Activated naive CD4-positive, alpha-beta T cell treated with anti-CD3 and anti-CD28 coated beads, Interleukin-2, amount 50 U/mL, for 72 hours (primary cell): ENCODE measurements at regions not wholly inside any gene's neighbourhood (a gene's known extent, or its start where the extent isn't known, plus 50 kb on each side); places are given as distances from the start of the nearest gene placed in this dataset.

Experiments used
- ATAC-seq, 2 donors: fragments of 150-1000 bp; cut with Tn5 transposase; 2 replicates each; pipeline ENCODE4 v1.10.0; 2021; ENCODE audit warnings: mild to moderate bottlenecking in 2 of 2, moderate library complexity in 2 of 2
- DNase-seq, 2 donors: peaks; one replicate each; pipeline ENCODE4 v3.0.0; 2021 to 2022; ENCODE audit warnings: low spot score in 2 of 2
- H3K27ac Mint-ChIP-seq, 2 donors: one replicate each; pipeline ENCODE4 v1.8.0; 2022; ENCODE audit warnings: mild to moderate bottlenecking in 2 of 2, mixed read lengths in 2 of 2
- H3K36me3 Mint-ChIP-seq, 2 donors: one replicate each; pipeline ENCODE4 v1.8.0; 2022; ENCODE audit warnings: mixed read lengths in 2 of 2
- H3K9me3 Mint-ChIP-seq, 2 donors: one replicate each; pipeline ENCODE4 v1.8.0; 2022; ENCODE audit warnings: mixed read lengths in 2 of 2

GRCh38 chr15:88738796-88739195 is 64.4 kb upstream of the ACAN start:
- no peak overlapping the region for H3K27ac Mint-ChIP-seq
- H3K9me3 Mint-ChIP-seq = no peaks in the 10 kb centered on the region
- H3K36me3 Mint-ChIP-seq = peaks cover 0 to 5% of the 10 kb centered on the region in 2 donors
- DNase-seq = no peak
- ATAC-seq = no peak

- peaks cover 0 to 5% of the 10 kb centered on the region in 2 donors for H3K36me3 Mint-ChIP-seq
- no peak overlapping the region for H3K27ac Mint-ChIP-seq
- H3K9me3 Mint-ChIP-seq = no peaks in the 10 kb centered on the region
- ATAC-seq = no peak
- no peak for DNase-seq
Observed at GRCh38 chr15:88739541-88739940, 63.7 kb upstream of the ACAN start.

DNA sequence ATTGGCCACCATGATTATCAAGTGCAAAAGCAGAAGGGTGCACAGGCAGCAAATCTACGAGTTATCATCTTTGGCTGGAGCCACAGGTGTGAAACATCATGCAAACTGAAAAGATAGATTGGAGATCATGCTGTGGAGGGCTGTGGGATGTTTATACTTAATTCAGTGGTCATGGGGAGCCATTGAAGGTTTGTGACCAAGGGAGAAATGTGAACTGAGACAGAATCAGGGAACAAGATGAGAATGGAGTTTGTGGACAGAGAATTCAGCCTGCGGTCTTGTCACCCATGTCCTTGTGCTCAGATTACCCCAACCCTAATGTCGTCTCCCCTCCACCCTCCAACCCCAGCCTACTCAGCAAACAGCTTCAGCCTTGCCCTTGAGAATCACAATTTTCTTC is 62.9 kb upstream of the ACAN start:
- Mint-ChIP-seq H3K36me3 (peaks cover 0 to 5% of the 10 kb centered on the region in 2 donors), H3K27ac (no peak overlapping the region), H3K9me3 (no peaks in the 10 kb centered on the region)
- DNase-seq = no peak
- no peak for ATAC-seq

DNA sequence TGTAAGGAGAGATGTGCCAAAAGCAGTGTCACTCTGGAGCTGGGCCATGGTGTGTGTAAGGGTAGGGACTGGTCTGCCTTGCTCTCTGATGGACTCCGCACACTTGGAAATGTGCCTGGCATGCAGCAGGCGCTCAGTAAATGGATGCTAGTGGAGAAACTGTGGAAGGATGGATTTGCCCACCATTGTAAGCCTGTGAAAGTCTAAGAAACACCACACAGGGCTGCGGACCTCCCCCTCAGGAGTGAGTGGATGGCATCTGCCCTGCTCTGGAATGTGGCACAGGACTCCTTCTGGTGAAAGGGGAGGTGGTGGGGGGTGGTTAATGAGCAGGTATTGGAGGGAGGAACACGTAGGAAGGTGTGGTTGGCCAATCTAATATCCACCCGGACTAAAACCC is 62.2 kb upstream of the ACAN start:
- H3K36me3 Mint-ChIP-seq = peaks cover 0 to 5% of the 10 kb centered on the region in 2 donors
- H3K27ac Mint-ChIP-seq = no peak overlapping the region
- ATAC-seq (no peak), DNase-seq (no peak)
- H3K9me3 Mint-ChIP-seq = no peaks in the 10 kb centered on the region

GRCh38 chr15:88741671-88742070 is 61.6 kb upstream of the ACAN start:
- peaks cover 0 to 5% of the 10 kb centered on the region in 2 donors for H3K36me3 Mint-ChIP-seq
- DNase-seq = no peak
- no peak for ATAC-seq
- H3K9me3 Mint-ChIP-seq = no peaks in the 10 kb centered on the region
- no peak overlapping the region for H3K27ac Mint-ChIP-seq

DNA sequence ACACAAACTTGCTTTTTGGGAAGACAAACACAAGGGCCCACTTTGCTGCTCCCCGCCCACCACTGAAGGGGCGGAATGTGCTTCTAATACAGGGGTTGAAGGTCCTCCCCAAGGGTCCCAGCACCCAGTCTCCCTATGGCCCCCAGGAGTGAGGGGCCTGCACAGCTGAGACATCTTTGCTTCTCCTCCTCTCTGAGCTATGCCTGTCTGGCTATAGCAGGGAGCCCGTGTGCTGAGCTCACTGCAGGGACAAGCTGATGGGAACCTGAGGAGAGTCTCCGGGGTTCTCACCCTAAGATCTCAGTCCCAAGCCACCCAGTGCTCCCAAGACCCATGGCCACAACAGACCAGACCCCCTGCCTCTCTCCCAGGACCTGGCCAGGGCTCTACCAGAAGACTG is 61.1 kb upstream of the ACAN start:
- no peaks in the 10 kb centered on the region for H3K36me3 Mint-ChIP-seq
- DNase-seq = no peak
- no peak for ATAC-seq
- H3K9me3 Mint-ChIP-seq = no peaks in the 10 kb centered on the region
- H3K27ac Mint-ChIP-seq = no peak overlapping the region

DNA sequence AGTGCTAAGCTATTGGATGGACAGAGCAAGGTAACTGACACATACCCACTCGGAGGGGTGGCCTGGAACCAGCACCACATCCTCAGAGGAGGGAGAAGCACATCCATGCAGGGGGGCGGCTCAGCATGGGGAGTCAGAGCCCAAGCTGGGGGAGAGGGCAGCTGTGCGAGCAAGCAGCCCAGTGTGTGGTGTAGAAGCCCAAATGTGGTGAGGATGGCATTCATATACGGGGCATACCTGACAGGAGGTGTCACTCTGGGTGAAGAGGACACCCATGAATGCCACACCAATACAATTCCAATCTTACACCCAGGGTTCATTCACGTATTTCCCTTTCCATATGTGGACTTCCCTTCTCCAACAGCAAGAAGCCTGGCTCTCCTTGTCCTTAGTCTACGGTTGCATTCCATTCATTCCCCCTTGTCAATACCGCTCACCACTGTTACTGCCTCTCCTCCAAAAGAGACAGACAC is 58.7 kb upstream of the ACAN start:
- Mint-ChIP-seq H3K9me3 (no peaks in the 10 kb centered on the region), H3K27ac (no peak overlapping the region), H3K36me3 (no peaks in the 10 kb centered on the region)
- ATAC-seq = no peak
- DNase-seq = no peak

DNA sequence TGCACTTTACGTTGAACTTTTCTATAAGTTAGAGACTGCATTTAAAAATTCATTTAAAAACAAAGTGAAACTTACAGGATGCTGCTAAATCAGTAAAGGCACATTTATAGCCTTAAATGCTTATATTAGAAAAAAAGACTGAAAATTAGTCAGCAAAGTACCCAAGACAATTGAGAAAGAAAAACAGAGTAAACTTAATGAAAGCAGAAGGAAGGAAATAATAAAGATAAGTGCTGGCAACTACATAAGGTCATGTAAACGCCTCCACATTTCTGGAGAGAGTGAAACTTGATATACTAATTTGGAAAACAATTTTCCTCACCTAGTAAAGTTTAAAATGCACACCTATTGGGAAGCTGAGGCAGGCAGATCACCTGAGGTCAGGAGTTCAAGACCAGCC is 58.2 kb upstream of the ACAN start:
- DNase-seq = no peak
- ATAC-seq = no peak
- Mint-ChIP-seq H3K27ac (no peak overlapping the region), H3K36me3 (no peaks in the 10 kb centered on the region), H3K9me3 (no peaks in the 10 kb centered on the region)

- H3K36me3 Mint-ChIP-seq = no peaks in the 10 kb centered on the region
- ATAC-seq (no peak), DNase-seq (no peak)
- H3K27ac Mint-ChIP-seq = no peak overlapping the region
- no peaks in the 10 kb centered on the region for H3K9me3 Mint-ChIP-seq
Observed at GRCh38 chr15:88745696-88746095, 57.5 kb upstream of the ACAN start.

- Mint-ChIP-seq H3K9me3 (no peaks in the 10 kb centered on the region), H3K27ac (no peak overlapping the region), H3K36me3 (no peaks in the 10 kb centered on the region)
- DNase-seq (no peak), ATAC-seq (no peak)
Observed at GRCh38 chr15:88746451-88746850, 56.8 kb upstream of the ACAN start.

GRCh38 chr15:88747111-88747510 is 56.1 kb upstream of the ACAN start:
- ATAC-seq (no peak), DNase-seq (no peak)
- Mint-ChIP-seq H3K9me3 (no peaks in the 10 kb centered on the region), H3K27ac (no peak overlapping the region), H3K36me3 (no peaks in the 10 kb centered on the region)

- Mint-ChIP-seq H3K9me3 (no peaks in the 10 kb centered on the region), H3K27ac (no peak overlapping the region), H3K36me3 (no peaks in the 10 kb centered on the region)
- ATAC-seq (no peak), DNase-seq (no peak)
Observed at GRCh38 chr15:88747631-88748030, 55.6 kb upstream of the ACAN start.

GRCh38 chr15:88748081-88748480 is 55.2 kb upstream of the ACAN start:
- DNase-seq (no peak), ATAC-seq (no peak)
- H3K36me3 Mint-ChIP-seq = no peaks in the 10 kb centered on the region
- no peak overlapping the region for H3K27ac Mint-ChIP-seq
- H3K9me3 Mint-ChIP-seq = no peaks in the 10 kb centered on the region

GRCh38 chr15:88748651-88749050 is 54.6 kb upstream of the ACAN start:
- DNase-seq = no peak
- Mint-ChIP-seq H3K27ac (no peak overlapping the region), H3K36me3 (no peaks in the 10 kb centered on the region), H3K9me3 (no peaks in the 10 kb centered on the region)
- ATAC-seq = no peak

DNA sequence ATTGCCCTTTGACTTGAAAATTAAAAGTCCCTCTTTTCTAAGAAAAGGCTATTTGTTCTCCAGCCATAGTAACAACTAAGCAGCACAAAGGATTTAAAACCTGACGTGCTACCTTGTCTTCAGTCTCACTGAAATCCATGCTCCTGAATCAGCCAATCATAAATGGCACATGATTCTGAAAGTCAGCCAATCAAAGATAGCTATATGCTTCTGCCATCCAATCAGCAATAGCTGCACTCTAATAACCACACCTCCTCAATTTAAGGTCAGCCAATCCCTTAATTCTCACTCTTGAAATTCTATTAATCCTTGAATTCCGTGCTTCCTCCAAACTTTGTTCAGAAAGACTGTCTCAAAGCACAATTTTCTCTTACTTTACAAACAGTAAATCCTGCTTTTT is 53.5 kb upstream of the ACAN start:
- no peak overlapping the region for H3K27ac Mint-ChIP-seq
- no peaks in the 10 kb centered on the region for H3K36me3 Mint-ChIP-seq
- DNase-seq (no peak), ATAC-seq (no peak)
- H3K9me3 Mint-ChIP-seq = no peaks in the 10 kb centered on the region

GRCh38 chr15:88752501-88752900 is 50.7 kb upstream of the ACAN start:
- no peaks in the 10 kb centered on the region for H3K9me3 Mint-ChIP-seq
- H3K36me3 Mint-ChIP-seq = no peaks in the 10 kb centered on the region
- DNase-seq (no peak), ATAC-seq (no peak)
- H3K27ac Mint-ChIP-seq = no peak overlapping the region

GRCh38 chr15:88752951-88753350 is 50.3 kb upstream of the ACAN start:
- no peaks in the 10 kb centered on the region for H3K9me3 Mint-ChIP-seq
- ATAC-seq = no peak
- no peak for DNase-seq
- no peak overlapping the region for H3K27ac Mint-ChIP-seq
- no peaks in the 10 kb centered on the region for H3K36me3 Mint-ChIP-seq
